Stimulated activated effector memory CD8-positive, alpha-beta T cell treated with anti-CD3 and anti-CD28 coated beads, Interleukin-12 subunit alpha, Interleukin-12 subunit beta, amount 100 ng/mL, for 72 hours (primary cell): ENCODE measurements at regions not wholly inside any gene's neighbourhood (a gene's known extent, or its start where the extent isn't known, plus 50 kb on each side); places are given as distances from the start of the nearest gene placed in this dataset.
"Not testable (repeated sequence)": the region's sequence is repeated elsewhere in the genome, so short reads cannot be mapped to it uniquely, and the experiment has no call there.

Source experiments
- ATAC-seq: fragments of 150-1000 bp; cut with Tn5 transposase; 2 replicates; pipeline ENCODE4 v1.10.0; 2021
- DNase-seq, 2 donors: peaks; one replicate each; pipeline ENCODE4 v3.0.0; 2021 to 2022; ENCODE audit warnings: low spot score in 2 of 2
- H3K27ac Mint-ChIP-seq: one replicate; pipeline ENCODE4 v1.8.0; 2022; ENCODE audit warnings: mild to moderate bottlenecking, mixed read lengths
- H3K36me3 Mint-ChIP-seq: one replicate; pipeline ENCODE4 v1.8.0; 2022; ENCODE audit warnings: mild to moderate bottlenecking, mixed read lengths
- H3K4me1 Mint-ChIP-seq: one replicate; pipeline ENCODE4 v1.8.0; 2022; ENCODE audit warnings: mixed read lengths
- H3K4me3 Mint-ChIP-seq: one replicate; pipeline ENCODE4 v1.8.0; 2022; ENCODE audit warnings: mild to moderate bottlenecking, mixed read lengths
- H3K9me3 Mint-ChIP-seq: one replicate; pipeline ENCODE4 v1.8.0; 2022; ENCODE audit warnings: mixed read lengths

DNA sequence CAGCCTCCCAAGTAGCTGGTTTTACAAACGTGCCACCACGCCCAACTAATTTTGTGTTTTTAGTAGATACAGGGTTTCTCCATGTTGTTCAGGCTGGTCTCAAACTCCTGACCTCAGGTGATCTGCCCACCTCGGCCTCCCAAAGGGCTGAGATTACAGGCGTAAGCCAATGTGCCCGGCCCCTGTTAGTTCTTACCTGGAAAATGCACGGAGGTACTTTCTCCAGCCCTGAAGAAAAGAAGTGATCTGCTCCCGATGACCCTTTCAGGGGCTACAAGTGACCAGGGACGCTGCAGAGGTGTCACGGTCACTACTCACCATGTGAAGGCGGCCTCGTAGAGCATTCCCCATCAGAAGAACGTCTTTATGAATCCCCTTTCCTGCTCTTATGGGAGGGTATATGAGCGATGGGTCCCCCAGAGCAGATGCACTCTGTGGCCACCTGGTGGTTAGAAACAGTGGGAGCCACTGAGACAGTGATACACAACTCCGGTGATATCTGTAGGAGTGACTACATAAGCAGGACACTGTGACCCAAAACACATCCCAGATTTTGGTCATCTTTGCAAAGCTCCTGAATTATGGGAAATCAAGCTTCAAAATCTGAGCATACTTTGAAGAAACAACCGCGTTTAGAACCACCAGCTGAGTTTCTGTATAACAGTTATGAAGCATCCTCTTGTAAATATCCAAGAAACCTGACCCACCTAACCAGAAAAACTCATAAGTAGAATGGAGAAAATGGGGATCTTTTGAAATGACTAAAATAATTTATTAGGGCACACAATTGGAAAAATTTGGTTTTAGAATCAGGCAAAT is 102.7 kb upstream of the NBPF11 start:
- not testable (repeated sequence) for H3K4me3 Mint-ChIP-seq, H3K27ac Mint-ChIP-seq, DNase-seq, H3K9me3 Mint-ChIP-seq, H3K36me3 Mint-ChIP-seq, H3K4me1 Mint-ChIP-seq
- peak; percentile 63 for ATAC-seq

DNA sequence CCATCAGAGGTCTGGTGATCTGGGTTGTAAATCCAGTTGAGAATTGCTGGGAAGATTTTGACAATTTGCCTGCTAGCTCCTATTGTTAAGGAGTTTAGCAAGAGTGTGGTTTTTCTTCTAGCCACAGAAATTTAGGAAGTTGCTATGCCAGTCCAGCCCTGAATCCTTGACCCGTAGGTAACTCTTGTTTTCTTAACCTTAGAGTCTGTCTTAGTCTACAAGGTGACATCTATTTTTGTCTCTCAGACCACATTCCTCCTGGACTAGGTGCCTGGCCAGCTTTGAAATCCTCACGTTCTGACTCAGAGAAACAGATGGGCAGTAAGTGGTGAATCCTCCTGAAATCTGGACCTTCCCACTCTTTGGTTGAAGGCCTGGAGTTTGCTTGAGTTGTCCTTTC is 101.7 kb upstream of the NBPF11 start:
- not testable (repeated sequence) for H3K9me3 Mint-ChIP-seq, H3K4me3 Mint-ChIP-seq, H3K27ac Mint-ChIP-seq, ATAC-seq, DNase-seq, H3K4me1 Mint-ChIP-seq, H3K36me3 Mint-ChIP-seq

DNA sequence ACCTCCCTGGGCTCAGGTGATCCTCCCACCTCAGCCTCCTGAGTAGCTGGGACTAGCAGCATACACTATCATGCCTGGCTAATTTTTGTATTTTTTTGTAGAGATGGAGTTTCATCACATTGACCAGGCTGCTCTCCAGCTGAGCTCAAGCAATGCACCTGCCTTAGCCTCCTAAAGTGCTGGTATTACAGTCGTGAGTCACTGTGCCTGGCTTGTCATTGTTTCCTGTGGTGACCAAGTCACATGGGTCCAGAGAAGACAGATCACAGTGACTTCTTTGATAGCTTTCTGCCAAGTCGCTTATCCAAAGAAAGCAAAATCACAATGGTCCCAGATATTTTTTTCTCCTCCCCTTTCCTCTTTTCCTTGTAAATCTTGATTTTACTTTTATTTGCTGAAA is 96.7 kb upstream of the NBPF11 start:
- H3K27ac Mint-ChIP-seq, H3K4me3 Mint-ChIP-seq, DNase-seq, H3K4me1 Mint-ChIP-seq, H3K36me3 Mint-ChIP-seq, H3K9me3 Mint-ChIP-seq: not testable (repeated sequence)
- peak; percentile 97 for ATAC-seq

DNA sequence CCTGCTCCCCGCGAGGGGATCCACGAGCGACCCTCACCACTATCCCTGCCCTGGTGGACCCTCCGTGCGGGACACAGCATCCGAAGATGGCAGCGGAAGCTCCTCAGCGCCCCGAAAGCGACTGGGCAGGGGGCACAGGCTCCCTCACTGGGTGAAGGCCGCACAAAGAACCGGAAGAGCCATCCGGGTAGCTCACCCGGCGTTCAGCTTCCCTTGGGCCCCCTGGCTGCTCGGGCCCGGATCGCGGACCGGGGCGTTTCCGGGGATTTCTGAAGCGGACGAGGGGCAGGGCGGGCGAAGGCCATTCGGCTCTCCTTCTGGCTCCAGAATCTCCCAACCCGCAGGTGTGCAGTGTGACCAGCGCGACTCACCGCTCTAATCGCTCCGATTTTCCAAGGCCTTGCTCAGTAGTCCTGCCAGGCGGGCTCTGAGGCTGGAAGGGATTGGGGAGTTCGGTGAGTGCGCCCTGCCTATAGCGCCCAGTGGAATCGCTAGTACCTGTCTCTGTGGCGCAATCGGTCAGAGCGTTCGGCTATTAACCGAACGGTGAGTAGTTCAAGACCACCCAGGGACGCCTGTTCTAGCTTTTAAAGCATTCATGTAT is 94.3 kb upstream of the NBPF11 start:
- not testable (repeated sequence) for ATAC-seq, H3K27ac Mint-ChIP-seq, H3K4me1 Mint-ChIP-seq, H3K9me3 Mint-ChIP-seq, H3K36me3 Mint-ChIP-seq, H3K4me3 Mint-ChIP-seq, DNase-seq

DNA sequence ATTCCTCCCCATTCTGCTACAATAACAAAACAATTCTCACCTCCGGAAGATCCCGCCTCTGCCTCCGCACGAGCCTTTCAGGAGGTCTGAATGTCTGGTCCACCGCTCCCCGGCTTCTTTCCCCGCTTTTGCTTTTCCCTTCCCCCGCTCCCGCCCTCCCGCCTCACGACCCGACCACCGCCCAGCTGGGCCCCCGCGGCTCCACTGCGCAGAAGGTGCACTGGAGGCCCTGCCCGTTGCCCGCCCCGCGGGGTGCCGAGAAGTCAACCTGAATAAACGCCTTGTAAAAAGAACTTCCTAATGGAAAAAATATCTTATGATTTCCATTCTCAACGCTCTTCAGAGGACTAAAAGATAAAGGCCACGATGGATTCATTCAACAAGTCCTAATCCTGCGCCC is 93.8 kb upstream of the NBPF11 start:
- not testable (repeated sequence) for H3K4me3 Mint-ChIP-seq, H3K4me1 Mint-ChIP-seq

DNA sequence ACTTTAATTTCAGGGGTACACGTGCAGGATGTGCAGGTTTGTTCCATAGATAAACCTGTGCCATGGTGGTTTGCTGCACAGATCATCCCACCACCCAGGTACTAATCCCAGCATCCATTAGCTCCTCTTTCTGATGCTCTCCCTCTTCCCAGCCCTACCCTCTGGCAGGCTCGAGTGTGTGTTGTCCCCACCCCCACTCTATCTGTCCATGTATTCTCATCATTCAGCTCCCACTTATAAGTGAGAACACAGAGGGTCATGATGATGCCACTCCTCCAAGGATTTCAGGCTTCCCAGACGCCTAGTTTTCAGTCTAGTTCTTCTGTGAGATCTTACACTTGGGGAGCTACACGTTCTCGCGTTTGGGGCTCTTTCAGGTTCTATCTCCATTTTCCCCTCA is 93.4 kb upstream of the NBPF11 start:
- not testable (repeated sequence) for H3K9me3 Mint-ChIP-seq

More for the DNA sequence above, 93.8 kb upstream of the NBPF11 start:
- not testable (repeated sequence) for H3K36me3 Mint-ChIP-seq, H3K9me3 Mint-ChIP-seq, DNase-seq, H3K27ac Mint-ChIP-seq, ATAC-seq

DNA sequence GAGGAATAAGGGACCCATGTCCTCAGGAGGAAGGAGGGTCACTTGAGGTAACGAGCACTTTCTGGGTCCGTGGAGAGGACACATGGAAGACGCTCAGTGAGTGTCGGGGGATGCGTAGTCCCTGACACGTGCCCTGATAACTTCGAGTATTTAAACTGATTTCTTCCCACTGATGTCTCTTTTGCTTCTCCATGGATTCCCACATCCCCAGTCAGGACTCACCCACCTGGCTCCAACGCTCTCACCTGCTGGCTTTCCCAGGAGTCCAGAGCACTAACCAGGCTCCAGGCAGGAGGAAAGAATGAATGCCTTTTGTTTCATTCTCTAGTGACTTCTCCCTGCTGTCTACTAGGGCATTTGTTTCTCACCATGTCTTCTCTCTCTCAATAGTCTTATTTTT is 81.2 kb upstream of the NBPF11 start:
- ATAC-seq, DNase-seq, H3K4me3 Mint-ChIP-seq, H3K4me1 Mint-ChIP-seq, H3K36me3 Mint-ChIP-seq, H3K9me3 Mint-ChIP-seq, H3K27ac Mint-ChIP-seq: not testable (repeated sequence)

More for the DNA sequence above, 93.4 kb upstream of the NBPF11 start:
- not testable (repeated sequence) for H3K36me3 Mint-ChIP-seq, H3K4me3 Mint-ChIP-seq, H3K27ac Mint-ChIP-seq, DNase-seq, H3K4me1 Mint-ChIP-seq, ATAC-seq

DNA sequence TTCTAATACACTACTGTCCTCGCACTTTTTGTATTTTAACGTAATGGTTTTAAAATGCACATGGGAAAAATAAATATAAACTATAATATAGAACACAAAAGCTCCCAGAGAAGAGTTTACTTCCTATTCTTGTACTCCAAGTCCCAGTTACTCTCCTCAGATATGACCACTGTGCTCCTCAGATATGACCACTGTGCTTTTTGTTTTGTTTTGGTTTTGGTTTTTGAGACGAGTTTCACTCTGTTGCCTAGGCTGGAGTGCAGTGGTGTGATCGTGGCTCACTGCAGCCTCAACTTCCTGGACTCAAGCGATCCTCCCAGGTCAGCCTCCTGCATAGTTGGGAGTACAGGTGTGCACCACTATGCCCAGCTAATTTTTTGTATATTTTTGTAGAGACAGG is 76.8 kb upstream of the NBPF11 start:
- ATAC-seq, H3K4me1 Mint-ChIP-seq, H3K36me3 Mint-ChIP-seq, H3K4me3 Mint-ChIP-seq, H3K27ac Mint-ChIP-seq, DNase-seq, H3K9me3 Mint-ChIP-seq: not testable (repeated sequence)

DNA sequence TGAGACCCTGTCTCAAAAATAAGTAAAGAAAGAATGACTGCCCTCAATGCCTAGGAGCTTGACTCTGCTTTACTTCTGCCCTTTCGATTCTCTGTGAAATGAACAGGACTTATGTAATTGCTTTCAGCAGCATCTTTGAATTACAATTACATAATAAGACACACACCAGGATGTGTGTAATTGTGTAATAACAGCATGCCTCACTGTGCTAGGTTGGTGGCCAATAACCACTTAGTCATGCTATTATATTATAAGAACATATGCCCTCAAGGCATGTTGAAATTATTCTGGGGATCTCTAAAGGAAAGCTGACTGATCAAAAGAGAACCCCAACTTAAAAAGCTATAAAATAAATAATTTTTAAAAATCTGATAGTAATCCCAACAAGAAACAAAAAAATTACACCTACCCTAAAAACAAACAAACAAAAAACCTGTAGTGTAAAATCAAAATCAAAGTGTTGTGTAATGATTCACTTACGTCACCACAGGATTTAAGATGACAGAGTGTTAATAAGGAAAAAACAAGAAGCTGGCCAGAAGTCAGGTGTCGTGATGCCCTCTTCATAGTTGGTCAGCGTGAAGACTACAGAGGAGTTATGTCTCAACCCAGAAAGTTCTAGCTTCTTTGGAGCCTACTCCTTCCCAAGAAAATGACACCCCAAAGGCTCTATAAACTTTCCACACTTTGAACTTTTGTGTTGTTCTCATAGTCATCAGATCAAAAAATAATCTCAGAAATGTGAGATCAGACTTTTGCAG is 70.5 kb upstream of the NBPF11 start:
- not testable (repeated sequence) for H3K4me1 Mint-ChIP-seq, H3K4me3 Mint-ChIP-seq, DNase-seq, ATAC-seq, H3K36me3 Mint-ChIP-seq, H3K9me3 Mint-ChIP-seq, H3K27ac Mint-ChIP-seq

DNA sequence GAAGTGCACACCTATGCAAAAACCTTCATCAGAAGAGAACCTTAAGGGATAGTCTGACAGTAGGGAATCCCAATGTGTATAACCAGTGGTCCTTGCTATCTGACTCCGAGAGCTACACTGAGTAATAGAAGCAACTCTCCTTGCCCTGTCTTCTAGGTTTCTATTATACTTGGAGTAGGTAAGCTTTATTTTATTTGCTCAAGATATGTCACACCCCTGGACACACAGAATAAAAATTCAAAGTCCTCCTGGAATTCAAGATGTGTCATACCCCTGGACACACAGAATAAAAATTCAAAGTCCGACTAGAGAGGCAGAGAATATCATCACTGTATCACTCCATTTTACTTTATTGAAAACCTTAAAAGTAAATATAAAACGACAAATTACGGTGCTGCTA is 69.5 kb upstream of the NBPF11 start:
- not testable (repeated sequence) for H3K4me1 Mint-ChIP-seq, H3K9me3 Mint-ChIP-seq, H3K27ac Mint-ChIP-seq, DNase-seq, H3K4me3 Mint-ChIP-seq, ATAC-seq, H3K36me3 Mint-ChIP-seq

DNA sequence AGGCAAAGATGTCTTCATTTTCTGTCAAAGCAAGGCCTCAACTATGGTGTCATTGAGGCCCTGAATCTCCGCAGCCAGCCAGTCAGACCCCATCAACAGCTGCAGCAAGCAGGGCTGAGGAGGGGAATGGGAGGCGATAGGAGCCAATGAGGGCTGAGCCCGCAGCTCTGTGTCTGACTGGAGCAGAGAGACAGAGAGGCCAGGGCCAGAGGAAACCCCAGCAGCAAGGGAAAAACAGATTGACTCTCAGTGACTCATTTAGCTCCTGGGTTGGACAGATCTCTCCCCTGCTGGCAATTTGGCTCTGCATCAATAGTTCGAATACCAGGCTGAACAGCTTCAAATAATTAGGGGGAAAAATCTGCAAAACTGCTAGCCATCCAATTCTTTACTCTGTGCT is 67.1 kb upstream of the NBPF11 start:
- H3K4me1 Mint-ChIP-seq, H3K4me3 Mint-ChIP-seq, DNase-seq, ATAC-seq, H3K36me3 Mint-ChIP-seq, H3K9me3 Mint-ChIP-seq, H3K27ac Mint-ChIP-seq: not testable (repeated sequence)

DNA sequence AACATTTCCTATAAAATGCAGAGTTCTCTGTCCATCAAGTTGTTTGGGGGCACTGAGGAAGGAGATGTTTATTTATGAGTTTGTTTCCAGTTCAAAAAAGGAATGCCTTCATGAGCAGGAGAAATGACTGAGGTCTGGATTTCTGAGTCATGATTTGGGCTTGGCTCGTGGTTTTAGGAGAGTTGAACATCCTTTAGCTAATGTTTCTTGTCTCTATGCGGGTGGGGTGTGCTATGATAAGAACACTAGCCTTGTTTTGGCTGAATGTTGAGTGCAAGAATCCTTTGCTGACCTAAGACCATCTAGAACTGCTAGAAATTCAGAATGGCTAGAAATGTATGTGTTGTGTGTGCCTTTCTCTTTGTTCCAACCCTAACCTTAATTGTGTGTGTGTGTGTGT is 59.1 kb upstream of the NBPF11 start:
- DNase-seq, H3K36me3 Mint-ChIP-seq, H3K27ac Mint-ChIP-seq, H3K9me3 Mint-ChIP-seq, ATAC-seq, H3K4me1 Mint-ChIP-seq, H3K4me3 Mint-ChIP-seq: not testable (repeated sequence)

DNA sequence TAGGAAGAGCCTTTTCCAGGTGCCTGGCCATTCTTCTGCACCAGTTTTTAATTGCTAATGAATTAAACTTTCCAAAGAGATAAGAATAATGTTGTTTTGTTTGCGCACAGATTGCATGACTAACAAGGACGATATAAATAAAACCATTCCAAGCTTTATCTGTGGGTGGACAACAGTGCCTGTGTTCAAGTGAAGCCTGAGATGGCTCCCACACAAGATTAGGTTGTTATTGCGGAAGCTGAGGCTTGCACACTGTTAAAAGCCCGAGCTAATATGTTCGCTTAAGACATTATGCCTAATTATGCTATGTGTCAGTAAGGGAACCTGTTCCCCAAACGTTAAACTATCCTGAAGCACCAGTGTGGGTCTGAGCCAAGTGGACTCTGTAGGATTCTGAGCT is 58.5 kb upstream of the NBPF11 start:
- not testable (repeated sequence) for H3K4me1 Mint-ChIP-seq, H3K36me3 Mint-ChIP-seq, H3K27ac Mint-ChIP-seq, DNase-seq, H3K4me3 Mint-ChIP-seq, ATAC-seq, H3K9me3 Mint-ChIP-seq

DNA sequence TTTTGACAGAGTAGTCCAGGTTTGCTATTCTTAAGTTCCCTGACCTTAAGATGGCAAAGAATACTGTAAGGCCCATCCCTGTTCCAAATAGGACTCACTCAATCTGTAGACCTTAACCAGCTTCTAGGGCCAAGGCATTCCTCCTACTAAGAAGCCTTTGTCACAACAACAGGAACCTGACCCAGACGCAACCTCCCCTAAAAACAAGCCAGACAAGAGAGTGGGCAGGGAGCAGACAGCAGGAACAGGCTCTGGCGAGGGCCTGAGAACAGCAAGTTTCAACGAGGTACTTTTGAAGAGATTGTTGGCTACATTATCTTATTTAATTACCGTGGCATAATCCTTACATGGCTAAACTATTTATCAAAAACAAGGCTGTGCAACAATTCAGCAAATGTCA is 58.1 kb upstream of the NBPF11 start:
- H3K36me3 Mint-ChIP-seq, H3K27ac Mint-ChIP-seq, H3K4me1 Mint-ChIP-seq, H3K9me3 Mint-ChIP-seq, DNase-seq, H3K4me3 Mint-ChIP-seq, ATAC-seq: not testable (repeated sequence)

DNA sequence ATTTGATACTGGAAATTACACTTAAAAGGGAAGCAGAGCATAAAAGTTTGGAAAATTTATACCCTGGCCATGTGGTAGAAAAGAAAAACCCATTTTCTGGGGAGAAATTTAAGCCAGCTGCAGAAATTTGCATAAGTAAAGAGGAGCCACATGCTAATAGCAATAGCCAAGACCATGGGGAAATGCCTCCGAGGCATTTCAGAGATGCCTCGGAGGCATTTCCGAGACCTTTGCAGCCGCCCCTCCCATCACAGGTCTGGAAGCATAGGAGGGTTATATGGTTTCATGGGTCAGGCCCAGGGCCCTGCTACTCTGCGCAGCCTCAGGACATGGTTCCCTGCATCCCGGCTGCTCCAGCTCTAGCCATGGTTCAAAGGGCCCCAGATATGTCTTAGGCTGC is 49.9 kb upstream of the NBPF11 start:
- not testable (repeated sequence) for ATAC-seq, DNase-seq, H3K27ac Mint-ChIP-seq, H3K4me1 Mint-ChIP-seq, H3K9me3 Mint-ChIP-seq, H3K4me3 Mint-ChIP-seq, H3K36me3 Mint-ChIP-seq
